NCI-H2107 (cell line): ENCODE measurements at regions not wholly inside any gene's neighbourhood (a gene's known extent, or its start where the extent isn't known, plus 50 kb on each side); places are given as distances from the start of the nearest gene placed in this dataset.
A peak's percentile ranks its signal among the peaks of the same experiment; 100 is the strongest.

Source experiments
- DNase-seq: peaks from one replicate; lab custom pipeline; 2025; lab: John Stamatoyannopoulos, UW

DNA sequence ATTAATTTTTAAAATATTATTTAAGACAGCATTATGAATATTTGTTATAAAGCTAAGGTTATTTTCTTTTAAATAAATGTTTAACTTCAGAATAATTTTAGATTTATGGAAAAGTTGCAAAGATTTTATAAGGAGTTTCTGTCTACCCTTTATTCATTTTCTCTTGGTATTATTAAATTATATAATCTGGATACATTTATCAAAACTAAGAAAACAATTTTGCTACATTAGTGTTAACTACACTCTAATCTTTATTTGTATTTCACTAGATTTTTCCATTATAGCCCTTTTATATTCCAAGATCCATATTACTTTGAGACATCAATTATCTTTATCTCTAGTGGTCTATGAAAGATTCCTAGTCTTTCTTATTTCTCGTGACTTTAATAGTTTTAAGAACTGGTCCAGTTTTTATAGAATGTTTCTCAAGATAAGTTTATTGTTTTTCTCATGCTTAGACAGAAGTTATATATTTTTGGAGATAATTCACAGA lies 1243.7 kb upstream of the PCDH9 start:
- DNase-seq = no peak

DNA sequence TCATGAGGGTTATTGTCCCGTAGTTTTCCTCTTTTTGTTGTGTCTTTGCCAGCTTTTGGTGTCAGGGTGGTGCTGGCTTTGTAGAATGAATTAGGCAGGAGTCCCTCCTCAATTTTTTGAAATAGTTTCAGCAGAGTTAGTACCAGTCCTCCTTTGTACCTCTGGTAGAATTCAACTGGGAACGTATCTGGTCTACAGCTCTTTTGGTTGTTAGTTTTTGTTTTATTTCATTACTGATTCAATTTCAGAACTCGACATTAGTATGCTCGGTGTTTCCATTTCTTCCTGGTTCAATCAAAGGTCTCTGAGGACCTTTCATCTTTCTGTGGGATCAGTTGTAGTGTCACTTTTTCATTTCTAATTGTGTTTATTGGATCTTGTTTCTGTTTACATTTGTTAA lies 1237.0 kb upstream of the PCDH9 start:
- DNase-seq = no peak

DNA sequence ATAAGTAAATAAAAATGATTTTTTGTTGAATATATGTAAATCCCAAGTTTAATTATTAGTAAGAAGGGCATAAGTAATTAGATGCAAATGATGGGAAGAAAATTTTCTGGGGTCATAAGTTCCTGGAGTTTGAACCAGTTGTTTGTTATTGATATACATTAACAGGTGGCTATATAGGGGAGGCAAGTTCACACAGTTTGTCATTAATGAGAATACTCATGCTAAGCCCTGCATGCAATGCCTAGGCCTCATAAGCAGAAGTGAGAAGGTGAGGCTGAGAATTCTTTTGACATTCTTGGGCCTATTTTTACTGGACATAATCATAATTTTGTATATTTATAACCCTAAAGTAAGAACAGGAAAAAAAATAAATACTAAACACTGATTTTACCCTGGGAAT lies 1210.7 kb upstream of the PCDH9 start:
- no peak for DNase-seq

DNA sequence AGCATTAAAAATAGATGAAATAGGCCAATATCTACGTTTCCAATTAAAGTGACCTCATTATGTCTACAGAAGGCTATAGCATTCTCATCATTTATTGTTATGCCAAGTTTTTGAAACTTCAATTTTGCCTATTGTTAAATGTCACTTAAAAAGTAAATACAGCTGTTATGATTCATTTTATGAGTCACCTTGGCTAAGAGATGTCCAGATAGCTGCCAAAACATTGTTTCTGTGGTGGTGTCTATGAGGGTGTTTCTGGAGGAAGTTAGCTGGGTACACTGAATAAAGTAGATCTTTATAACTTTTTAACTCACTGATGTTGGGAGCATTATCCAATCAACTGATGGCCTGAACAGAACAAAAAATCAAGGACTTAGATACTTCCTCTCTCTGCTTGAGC lies 1209.7 kb upstream of the PCDH9 start:
- DNase-seq = no peak

DNA sequence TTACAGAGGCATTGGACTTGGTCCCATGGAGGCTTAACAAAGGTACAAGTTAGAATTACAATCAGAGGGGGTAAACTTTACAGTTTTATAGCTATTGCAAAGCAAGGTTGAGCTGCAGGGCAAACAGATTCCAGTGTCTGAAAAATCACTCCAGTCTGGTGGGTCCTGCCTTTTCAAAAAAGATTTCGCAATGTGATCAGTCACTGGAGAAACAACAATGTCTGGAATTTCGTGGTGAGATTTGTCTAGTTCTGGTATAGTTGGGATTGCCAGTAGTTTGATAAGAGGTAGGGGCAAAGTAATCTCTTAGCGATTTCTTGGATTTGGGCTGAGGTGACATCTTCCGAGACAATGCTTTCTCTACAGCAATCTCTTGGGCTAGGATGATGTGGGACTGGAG lies 1198.2 kb upstream of the PCDH9 start:
- DNase-seq = no peak

DNA sequence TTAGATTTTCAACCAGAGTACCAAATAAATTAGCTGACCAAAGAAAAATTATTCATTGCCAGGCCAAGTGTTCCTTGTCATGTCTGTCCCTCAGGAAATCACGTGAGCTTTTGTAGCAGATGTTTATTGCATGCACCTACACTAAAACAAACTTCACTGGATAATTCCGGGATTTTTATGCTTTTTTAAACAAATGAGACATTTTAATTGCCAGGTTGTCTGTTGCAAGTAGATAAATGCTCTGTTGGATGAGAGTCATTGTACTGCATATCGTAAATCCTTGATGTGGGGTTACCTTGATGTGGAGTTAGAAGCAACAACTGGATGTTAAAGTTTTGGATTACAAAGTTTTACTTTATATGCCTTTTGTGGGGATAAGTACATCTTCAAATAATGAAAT lies 1187.7 kb upstream of the PCDH9 start:
- no peak for DNase-seq

DNA sequence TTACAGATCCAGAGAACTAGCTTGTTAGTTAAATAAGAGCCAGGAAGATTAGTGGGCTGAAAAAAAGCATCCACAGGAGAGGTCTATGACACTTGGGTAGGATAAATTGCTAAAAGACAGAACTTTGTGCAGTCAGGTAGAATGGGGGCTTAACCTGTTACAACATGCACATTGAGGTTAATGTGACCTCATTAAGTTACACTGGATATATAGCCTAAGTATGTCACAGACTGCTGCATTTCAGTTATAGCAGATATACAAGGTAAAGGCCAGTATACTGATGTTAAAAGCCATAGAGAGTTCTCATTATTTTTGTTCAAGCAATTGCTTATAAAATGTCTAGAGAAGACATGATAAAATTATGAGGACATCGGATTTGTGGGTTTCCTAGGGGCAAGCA lies 1179.9 kb upstream of the PCDH9 start:
- no peak for DNase-seq

DNA sequence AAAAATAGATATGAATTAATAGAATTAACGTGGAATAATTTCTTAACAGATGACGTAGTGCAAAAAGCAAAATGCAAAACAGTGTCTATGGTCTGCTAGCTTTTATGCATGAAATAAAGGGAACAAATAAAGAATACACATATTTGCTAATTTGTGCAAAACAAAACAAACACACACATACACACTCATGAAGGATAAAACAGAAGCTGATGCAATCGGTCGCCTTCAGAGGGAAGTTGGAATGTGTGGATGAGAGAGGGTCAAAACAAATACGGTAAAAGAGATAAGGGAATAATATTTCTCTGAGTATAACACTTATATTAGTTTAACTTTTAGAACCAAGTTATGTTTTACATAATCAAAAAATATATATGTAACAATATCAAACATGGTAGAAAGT lies 1160.9 kb upstream of the PCDH9 start:
- no peak for DNase-seq

DNA sequence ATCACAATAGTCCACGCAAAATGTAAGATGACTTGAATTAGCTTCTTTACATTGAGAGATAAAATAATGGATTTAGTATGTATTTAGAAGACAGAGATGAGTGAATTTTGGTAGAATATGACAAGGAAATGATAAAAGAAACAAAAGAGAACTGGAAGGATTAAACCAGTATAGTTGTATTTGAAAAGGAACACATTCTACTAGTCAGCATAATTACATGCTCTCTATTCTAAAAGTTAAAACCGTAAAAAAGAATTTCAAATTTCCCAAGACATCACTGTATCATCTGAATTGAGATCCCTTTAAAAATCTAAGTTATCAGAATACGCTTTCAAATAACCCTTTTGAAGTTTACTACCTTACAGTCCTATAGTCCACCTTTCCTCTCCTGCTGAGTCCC lies 1156.7 kb upstream of the PCDH9 start:
- DNase-seq = no peak

DNA sequence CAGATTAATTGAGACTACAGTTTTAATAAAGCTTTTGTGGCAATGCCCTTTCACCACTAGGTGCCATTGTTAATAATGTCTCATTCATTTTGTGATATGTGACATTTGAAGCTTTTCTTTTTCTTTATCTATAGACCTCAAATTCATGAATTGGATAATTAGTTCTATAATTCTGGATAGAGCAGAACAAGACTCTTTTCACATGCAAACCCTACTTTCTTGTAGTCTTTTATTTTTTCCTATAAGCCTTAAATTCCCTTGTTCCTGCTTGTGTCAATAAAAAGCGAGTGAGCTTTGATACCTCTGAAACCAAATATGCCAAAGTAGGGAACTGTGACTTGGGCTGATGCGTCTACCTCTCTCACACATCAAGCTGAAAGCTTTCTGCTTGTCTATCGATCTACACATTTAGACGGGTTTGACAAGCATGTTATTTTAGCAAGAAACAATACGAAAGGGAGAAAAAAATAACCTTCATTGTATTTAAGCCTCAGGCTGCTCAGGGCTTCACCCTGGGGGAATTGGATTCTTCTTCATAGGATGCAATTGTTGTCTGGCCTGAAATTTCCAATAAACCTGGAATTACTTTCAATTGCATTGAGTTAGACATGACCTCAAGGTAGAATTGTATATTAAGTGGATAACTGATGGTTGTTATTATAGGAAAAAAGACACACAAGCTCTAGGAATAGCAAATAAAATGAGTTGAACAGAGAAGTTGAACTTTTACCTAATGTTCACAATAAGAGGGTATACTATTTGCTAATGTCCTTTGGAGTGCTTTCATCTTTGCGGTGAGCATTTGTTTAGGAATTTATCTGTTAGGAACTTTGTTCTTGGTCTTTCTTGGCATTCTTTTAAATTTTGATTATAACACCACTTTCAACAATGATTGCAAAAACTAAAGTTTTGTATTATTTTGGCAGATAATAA lies 1150.2 kb upstream of the PCDH9 start:
- no peak for DNase-seq

DNA sequence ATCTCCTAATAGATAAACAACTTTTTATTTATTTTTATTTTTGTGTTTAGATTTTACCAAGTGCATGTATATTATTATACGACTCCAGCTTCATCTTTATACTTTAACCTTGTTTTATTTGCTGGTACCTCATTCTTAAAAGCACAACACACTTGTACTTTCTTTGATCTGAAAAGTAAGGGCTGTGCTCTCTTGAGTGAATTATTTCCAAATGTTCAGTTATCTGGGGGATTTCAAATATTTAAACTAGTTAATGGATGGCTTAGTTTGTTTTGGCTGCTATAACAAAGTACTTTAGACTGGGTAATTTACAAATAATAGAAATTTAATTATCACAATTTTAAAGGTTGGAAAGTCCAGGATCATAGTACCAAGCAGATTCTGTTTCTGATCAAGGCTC lies 1148.2 kb upstream of the PCDH9 start:
- DNase-seq = no peak

DNA sequence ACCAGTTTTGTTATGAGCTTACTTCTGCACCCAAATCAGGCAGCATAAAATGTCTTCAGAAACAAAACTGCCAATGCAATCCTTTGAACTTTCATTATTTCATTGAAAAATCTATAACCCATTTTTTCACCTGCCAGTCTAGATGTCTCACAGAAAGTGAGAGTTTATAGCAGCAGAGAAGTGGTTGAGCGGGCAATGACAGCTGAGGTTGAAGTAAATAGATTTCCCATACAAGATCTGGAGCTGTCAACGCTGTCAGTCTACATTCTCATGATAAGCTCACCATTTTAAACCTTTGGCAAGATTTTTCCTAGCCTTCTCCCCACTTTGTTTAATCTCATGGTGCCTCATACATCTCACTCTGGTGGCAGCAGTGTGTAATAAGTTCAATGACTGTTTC lies 1144.9 kb upstream of the PCDH9 start:
- no peak for DNase-seq

DNA sequence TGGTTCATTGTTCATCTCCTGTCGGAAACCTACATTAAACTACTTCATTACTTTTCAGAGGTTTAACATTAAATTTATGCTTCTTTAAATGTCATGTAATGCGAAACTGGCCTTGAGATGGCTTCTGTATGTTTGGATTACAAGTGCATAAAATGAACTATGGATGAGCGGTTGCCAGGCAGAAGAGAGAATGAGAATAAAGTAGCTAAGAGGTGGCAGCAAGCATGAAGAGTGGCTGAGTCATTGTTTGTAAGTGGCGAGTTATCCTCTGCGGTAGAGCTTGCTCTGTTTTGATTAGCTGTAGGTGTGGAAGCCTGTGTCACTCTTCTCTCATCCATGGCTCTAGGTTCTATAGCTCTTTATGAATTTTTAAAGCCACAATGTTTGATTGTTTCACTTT lies 1139.6 kb upstream of the PCDH9 start:
- no peak for DNase-seq

DNA sequence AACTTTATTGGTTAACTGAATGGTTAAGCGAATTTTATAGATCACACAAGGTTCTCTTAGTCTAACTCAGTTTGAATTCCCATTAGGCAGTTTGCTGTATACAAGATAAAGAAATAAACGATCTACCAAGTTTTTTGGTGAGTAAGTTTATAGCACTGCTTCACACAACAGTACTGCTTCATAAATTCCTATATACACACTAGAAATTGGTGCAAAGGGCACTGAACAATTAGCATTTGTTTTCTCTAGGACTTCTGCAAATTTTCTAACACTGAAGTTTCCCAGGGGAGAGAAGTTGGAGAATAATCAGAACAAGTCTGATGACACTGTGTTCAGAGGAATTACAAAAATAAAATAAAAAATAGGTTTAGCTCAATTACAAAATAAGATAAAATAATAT lies 1138.8 kb upstream of the PCDH9 start:
- DNase-seq = no peak

DNA sequence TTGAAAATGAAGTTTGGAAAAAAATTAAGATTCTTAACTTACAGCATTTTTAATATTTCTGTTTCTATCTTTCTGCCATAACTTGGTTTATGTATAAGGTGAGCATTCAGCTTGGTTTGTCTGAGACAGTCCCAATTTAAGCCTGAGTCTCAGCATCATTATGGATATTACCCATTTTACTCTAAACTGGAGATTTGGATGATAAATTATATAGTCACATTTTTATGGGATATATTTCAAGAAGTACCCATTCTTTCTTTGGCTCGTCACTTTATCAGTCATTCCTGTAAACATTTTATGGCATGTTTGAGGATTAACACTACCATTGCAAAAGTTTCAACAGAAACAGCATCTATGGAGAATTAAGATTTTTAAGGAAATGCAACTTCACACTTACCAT lies 1129.0 kb upstream of the PCDH9 start:
- DNase-seq = no peak

DNA sequence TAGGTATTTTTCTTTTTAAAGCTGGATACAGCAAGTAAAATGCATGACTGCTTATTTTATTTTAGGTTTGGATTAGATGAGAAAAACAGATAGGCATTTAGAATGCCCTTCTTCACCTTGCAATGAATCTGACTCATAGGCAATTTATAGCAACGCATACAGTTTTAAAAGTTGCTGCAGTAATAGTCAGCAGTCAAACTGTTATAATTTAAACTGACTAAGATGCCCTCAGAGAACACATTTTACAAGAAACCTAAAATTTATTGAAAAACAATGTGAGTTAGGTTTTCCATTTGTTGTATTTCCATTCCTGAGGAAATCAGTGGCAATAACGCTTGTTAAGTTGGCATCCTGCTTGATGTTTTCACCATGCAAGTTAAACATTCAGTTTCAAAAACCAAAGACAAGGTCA lies 1128.2 kb upstream of the PCDH9 start:
- no peak for DNase-seq

DNA sequence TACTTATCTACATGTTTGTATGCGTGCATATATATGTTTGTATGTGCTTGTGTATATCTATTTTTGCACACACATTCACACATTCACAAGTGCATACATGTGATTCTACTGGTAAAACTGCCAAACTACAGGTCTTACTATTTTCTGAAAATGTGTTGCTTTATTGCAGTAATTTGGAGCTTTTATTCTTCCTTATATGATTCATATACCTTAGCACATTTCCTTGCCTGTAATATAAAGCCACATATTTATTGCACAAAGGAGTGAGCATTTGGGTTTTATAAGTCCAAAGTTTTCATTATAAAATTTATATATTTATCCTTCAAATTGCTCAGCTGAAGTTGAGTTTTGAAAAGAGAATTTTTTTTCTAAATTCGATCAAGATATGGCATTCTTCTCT lies 1120.4 kb upstream of the PCDH9 start:
- no peak for DNase-seq

DNA sequence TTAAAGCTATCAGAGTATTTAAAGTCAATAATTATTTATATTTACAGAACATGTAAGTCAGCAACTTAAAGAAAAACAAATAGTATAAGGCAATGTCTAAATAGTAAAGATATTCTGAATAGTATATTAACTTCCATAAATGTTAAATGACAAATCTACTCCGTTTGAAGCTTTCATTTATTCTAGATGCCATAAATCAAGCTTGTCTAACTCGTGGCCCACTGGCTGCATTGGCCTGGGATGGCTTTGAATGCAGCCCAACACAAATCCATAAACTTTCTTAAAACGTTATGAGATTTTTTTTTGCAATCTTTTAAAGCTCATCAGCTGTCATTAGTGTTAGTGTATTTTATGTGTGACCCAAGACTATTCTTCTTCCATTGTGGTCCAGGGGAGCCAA lies 1117.1 kb upstream of the PCDH9 start:
- DNase-seq = no peak

DNA sequence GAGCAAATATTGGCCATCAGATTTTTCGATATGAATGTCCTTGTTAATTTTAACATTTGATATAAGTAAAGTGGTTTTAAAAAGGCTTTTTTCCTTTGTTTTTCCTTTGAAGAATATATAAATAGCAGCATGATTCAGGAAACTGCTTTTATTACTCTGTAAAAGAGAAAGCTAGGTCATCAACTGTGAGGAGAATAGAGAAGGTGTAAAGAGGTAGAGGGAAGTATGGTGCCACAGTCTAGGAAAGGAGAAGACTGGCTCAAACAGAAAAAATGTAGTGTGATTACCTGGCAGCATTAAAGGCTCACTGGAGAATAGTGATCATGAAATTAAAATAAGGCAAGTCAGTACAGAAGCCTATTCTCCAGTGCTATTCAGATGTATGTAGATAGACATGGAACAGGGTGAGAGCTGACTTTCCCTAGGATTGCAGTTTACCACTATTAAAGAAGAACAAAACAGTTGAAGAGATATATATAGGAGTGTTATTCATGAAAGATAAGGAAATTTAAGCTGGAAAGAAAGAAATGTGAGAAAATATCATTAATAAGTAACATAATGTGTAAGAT lies 1115.9 kb upstream of the PCDH9 start:
- no peak for DNase-seq

DNA sequence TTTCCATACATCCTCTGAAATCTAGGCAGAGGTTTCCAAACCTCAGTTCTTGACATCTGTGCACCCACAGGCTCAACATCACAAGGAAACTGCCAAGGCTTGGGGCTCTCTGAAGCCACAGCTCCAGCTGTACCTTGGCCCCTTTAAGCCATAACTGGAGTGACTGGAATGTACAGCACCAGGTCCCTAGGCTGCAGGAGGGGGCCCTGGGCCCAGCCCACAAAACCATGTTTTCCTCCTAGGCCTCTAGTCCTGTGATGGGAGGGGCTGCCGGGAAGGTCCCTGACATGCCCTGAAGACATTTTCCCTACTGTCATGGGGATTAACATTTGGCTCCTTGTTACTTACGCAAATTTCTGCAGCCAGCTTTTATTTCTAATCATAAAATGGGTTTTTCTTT lies 1093.0 kb upstream of the PCDH9 start:
- DNase-seq = no peak

DNA sequence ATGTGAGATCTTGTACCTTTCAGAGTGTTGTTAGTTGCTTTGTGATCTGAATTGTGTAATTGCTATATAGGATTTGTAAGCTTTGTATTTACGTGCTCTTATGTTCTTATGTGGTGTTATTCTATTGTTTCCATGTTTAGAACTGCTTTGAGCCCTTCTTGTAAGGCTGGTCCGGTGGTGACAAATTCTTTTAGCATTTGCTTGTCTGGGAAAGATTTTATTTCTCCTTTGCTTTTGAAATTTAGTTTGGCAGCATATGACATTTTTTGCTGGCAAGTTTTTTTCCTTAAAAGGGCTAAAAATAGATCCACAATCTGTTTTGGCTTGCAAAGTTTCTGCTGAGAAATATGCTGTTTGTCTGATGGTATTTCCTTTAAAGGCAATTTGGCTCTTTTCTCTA lies 1089.2 kb upstream of the PCDH9 start:
- DNase-seq = no peak

DNA sequence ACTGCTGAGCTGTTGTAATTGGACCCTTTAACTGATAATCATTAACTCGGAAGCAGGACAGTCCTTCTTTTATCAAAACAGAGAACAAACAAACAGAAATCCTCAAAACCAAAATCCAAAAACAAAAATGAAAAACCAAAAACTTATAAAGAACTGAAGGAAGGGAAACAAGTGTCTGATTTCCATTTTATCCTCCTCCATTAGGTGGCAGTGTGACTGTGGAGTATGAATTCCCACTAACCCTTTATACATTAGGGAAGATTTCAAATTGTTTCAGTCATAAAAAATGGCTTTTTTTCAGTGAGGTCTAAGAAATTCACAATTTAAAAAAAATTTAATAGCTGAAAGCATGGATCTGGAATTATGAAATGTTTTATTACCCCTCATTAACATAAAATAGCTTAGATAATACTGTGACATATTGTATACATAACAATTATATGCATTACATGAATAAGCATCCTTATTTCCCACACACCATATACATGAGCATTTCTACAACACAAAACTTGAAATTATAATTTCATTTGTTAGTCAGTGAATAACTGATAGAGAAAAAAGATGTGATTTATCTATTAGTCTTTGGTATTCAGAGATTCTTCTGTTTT lies 1074.3 kb upstream of the PCDH9 start:
- DNase-seq = peak; percentile 1

DNA sequence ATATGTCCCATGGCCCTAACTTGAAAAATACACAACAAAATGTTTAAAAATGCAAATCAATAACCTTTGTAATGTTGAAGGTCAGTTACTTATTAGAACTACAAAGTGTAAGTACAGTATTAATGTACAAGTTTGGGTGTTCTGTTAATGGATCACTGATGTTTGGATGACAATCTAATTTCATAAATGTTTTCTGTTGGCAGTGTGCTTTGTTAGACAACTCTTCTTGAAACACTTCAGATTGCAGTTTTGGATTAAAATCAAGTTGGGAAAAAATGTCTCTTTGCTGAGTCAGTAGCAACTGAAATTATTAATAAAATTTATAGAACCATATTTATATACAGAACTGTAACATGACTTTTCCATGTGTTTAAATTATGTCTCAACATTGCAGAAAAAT lies 1063.5 kb upstream of the PCDH9 start:
- DNase-seq = no peak
